ENCODE measurements at regions not wholly inside any gene's neighbourhood (a gene's known extent, or its start where the extent isn't known, plus 50 kb on each side); places are given as distances from the start of the nearest gene placed in this dataset.

- no peak for DNase-seq (ENCODE audit: low spot score)
These were observed 238.0 kb upstream of the FGGY start for GRCh38 chr1:59058665-59059439.

- DNase-seq (ENCODE audit: low spot score): peak; percentile 79
These were observed 235.0 kb upstream of the FGGY start for GRCh38 chr1:59061876-59062275.

GRCh38 chr1:59062743-59063142, 234.2 kb upstream of the FGGY start:
- DNase-seq (ENCODE audit: low spot score): no peak

GRCh38 chr1:59063501-59063900, 233.4 kb upstream of the FGGY start:
- DNase-seq (ENCODE audit: low spot score): peak; percentile 50

DNA sequence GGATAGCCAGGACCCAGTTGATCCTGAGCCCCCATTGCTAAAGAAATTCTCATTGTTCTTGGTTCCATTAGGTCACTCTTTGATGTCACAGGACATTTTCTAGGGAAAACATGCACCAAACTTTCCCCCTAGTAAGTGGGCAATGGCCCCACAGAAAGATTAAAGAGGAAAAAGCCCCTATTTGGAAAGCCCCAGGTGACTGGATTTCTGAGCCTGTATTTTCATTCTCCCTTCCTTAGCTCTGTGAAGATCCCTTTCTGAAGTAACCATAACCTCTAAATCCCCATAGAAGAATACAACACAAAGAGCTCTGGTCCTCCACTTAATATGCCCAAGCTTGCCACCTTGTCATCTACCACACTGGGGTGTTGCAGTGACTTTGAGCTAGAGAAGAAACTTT, 232.3 kb upstream of the FGGY start:
- DNase-seq (ENCODE audit: low spot score): no peak

GRCh38 chr1:59066236-59066635, 230.7 kb upstream of the FGGY start:
- DNase-seq (ENCODE audit: low spot score): no peak

DNA sequence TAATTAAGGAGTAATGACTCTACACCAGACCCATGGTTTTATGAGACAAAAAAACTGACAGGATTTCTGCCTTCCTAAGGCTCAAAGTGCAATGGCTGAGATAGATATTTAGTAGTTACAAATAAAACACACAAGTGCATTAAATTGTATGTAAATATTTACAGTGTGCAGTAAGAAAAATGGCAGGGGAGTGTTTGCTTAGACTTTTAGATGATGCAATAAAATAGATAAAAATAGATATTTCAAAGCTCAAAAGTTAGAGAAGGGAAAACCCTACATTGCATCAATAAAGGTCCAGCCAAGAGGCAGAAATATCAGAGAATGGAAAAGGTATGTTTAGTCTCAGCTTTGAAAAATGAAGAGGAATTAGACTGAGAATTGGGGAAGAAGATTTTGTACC, 226.3 kb upstream of the FGGY start:
- DNase-seq (ENCODE audit: low spot score): no peak

DNA sequence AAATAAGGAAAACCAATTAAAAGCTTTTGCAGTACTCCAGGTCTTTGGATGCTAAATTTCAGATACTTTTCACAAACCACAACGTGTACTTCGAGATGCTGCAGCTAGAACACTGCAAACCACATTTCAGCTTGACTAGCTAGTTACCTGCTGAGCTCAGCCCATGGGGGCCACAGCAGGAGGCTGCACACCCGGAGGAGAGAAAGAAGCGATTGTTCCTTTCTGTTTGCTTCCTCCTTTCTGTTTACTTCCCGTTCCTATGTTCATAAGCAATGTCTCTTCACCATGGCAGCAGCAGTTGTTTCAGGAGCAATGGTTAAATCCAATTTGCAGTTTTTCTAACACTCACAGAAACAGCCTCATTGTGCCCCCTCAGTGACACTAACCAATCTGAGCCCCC, 225.6 kb upstream of the FGGY start:
- peak; percentile 30 for DNase-seq (ENCODE audit: low spot score)

GRCh38 chr1:59071876-59072582, 224.9 kb upstream of the FGGY start:
- no peak for DNase-seq (ENCODE audit: low spot score)

GRCh38 chr1:59072583-59072947, 224.3 kb upstream of the FGGY start:
- peak; percentile 44 for DNase-seq (ENCODE audit: low spot score)

DNA sequence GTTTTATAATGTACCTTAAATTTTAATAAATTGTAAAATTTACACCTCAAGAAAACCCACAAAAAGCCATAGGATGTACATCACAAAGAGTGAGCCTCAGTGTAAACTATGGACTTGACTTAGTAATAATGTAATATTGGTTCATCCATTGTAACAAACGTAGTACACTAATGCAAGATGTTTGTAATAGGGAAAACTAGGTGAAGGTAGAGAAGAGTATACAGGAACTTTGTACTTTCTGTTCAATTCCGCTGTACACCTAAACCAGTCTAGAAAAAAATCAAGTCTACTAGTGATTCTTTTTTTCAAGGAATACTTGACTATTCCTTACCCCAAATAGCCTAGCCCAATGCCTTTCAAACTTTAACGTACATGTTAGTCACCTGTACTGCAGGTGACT, 222.3 kb upstream of the FGGY start:
- no peak for DNase-seq (ENCODE audit: low spot score)

DNA sequence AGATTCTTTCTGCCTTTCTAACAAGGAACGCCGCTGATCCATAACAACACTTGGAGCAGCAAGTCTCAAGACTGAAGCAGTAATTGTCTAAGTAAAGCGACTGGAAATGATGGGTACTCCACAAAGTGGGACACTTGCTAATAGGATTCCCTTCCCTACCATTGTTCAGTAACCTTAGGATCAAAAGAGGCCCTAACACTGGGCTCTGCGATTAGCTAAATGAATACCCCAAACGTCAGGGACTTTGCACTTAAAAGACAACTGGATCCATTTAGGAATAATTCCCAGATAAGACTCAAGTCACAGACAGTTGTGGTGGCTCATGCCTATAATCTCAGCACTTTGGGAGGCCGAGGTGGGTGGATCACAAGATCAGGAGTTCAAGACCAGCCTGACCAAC, 221.9 kb upstream of the FGGY start:
- no peak for DNase-seq (ENCODE audit: low spot score)

DNA sequence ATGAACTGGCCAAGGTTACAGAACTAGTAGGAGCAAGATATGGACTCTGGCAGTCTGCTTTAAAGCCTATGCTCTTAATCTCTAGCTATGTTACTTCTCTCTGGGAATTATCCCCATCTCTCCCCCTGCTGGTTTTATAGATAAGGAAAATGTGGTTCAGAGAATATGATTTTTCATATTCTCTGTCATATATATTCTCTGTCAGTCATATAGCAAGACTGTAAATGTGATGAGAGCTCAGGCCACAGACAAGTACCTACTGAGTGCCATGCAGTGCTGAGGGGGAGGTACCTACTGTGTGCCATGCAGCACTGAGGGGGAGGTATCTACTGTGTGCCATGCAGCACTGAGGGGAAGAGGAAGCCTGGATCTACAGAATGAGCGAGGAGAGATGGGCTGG, 220.3 kb upstream of the FGGY start:
- no peak for DNase-seq (ENCODE audit: low spot score)

DNA sequence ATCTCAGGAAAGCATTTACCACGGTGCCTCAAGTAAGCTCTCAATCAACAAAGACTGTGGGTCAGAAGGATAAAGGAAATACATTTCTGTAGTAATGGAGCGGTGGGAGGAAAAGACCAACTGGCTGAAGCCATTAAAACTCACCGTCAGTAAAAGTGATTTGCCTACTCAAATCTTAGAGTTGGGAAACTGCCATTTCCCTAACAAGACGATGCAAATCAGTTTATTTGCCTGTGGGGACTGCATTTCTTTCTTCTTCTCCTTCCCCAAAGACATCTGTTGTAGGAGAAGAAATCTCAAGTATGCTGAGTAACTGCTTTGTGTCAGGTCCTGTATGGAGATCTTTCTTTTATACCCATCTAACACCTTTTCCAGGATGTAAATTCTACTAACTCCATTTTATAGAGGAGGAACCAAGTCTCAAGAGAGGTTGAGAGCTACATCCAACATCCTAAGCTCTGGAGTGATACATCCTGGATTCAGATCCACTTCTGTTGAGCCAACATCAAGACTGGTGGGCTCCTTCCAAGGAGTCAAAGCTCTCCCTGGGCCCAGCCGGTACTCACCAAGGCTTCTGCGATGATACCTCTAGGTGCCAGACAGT, 219.3 kb upstream of the FGGY start:
- no peak for DNase-seq (ENCODE audit: low spot score)

DNA sequence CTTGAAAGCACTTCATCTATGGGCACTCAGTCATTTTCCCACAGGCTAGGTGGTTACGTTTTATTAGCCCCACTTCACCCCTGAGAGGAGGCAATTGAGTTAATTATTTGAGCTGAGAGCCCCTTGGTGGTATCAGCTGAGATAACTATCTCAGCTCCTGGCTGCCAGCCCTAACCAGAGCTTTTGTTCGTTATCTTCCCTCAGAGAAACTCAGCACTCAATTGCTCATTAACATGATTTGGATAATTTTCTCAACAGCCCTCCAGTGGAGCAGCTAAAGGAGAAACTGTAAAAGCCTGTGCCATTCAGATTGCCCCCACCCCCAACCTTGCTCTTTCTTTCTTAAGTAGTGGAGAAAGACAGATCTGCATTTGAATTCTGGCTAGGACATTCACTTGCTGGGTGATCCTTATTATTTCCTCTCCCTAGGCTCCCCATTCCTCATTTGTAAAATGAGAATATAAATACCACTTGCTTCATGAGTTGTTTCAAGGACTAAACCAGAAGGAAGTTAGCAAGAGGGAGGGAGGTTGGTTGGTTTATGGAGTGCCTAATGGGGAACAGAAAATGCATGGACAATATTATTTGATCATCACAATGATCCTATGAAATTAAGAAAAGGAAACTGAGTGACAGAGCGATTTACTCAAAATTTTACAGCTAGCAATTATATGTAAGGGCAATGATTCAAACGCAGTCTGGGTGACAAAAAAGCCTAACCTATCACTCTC, 218.7 kb upstream of the FGGY start:
- DNase-seq (ENCODE audit: low spot score): no peak

- DNase-seq (ENCODE audit: low spot score): no peak
These were observed 218.0 kb upstream of the FGGY start for GRCh38 chr1:59078866-59079265.

DNA sequence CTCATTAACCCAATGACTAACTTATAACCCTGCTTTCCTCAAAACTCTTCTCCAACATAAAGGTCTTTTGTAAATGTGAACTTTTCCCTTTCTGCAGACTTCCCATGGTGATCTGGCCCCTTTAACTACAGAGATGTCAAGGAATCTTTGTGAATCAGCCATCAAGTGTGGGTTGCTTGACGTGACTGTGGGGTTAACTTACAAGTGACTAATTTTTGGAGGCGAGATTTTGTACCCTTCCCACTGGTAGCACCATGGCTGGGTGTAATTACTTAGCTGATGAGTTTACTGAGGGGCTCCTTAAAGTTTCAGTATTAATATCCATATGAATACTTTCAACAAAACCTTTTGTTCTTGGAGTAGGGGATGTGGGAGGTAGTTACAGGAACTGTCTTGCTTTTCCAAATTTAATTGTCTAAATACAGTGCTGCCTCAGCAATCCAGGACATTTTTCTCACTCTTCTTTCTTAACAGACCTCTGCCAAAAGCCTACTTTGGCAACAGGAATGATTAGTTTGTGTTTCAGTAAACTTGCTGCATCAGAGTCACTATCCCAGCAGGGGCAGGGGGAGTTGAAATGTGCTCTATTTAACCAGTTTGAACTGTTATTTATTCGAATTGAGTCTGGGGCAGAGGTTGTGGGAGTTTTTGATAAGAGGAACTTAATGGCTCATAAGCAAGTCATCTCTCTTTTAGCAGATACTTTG, 217.3 kb upstream of the FGGY start:
- DNase-seq (ENCODE audit: low spot score): no peak

GRCh38 chr1:59081181-59081580, 215.7 kb upstream of the FGGY start:
- DNase-seq (ENCODE audit: low spot score): no peak

- DNase-seq (ENCODE audit: low spot score): no peak
These were observed 215.1 kb upstream of the FGGY start for GRCh38 chr1:59081795-59082194.

- DNase-seq (ENCODE audit: low spot score): no peak
These were observed 212.7 kb upstream of the FGGY start for GRCh38 chr1:59083946-59084865.

GRCh38 chr1:59085101-59085500, 211.8 kb upstream of the FGGY start:
- DNase-seq (ENCODE audit: low spot score): no peak

Measured in Ammon's horn (tissue), 1 donor.